ENCODE measurements at regions not wholly inside any gene's neighbourhood (a gene's known extent, or its start where the extent isn't known, plus 50 kb on each side); places are given as distances from the start of the nearest gene placed in this dataset.

GRCh38 chr5:154669402-154669801 lies 85.8 kb upstream of the LARP1 start:
- H3K36me3 ChIP-seq = no peaks in the 10 kb centered on the region
- no peak for ATAC-seq (ENCODE audit: insufficient number of reproducible peaks, low FRiP score, low read depth)
- no peaks in the 10 kb centered on the region for H3K27me3 ChIP-seq (replicated peaks; ENCODE audit: insufficient read depth)
- no peak overlapping the region for H3K27ac ChIP-seq
- TF ChIP-seq CTCF (IDR thresholded peaks at IDR 0.05) = no peak
- no peak for DNase-seq (ENCODE audit: low spot score)
- H3K9me3 ChIP-seq = peaks cover 4% of the 10 kb centered on the region
- no peaks in the 10 kb centered on the region for H3K4me1 ChIP-seq (ENCODE audit: control insufficient read depth in 1 of 2, low read depth in 2 of 2)
- no peak overlapping the region for H3K4me3 ChIP-seq

- no peak for ATAC-seq (ENCODE audit: insufficient number of reproducible peaks, low FRiP score, low read depth)
- Histone ChIP-seq H3K9me3 (peaks cover 4% of the 10 kb centered on the region), H3K4me3 (no peak overlapping the region), H3K4me1 (ENCODE audit: control insufficient read depth in 1 of 2, low read depth in 2 of 2) (no peaks in the 10 kb centered on the region), H3K36me3 (no peaks in the 10 kb centered on the region), H3K27me3 (replicated peaks; ENCODE audit: insufficient read depth) (no peaks in the 10 kb centered on the region), H3K27ac (no peak overlapping the region)
- TF ChIP-seq CTCF (IDR thresholded peaks at IDR 0.05) = no peak
- DNase-seq (ENCODE audit: low spot score) = no peak
Observed at GRCh38 chr5:154664869-154665268, 90.3 kb upstream of the LARP1 start.

- DNase-seq (ENCODE audit: low spot score) = no peak
- no peak overlapping the region for H3K4me3 ChIP-seq
Observed at GRCh38 chr5:154663424-154663823, 91.8 kb upstream of the LARP1 start.

GRCh38 chr5:154654486-154655371 lies 100.4 kb upstream of the LARP1 start:
- H3K27ac ChIP-seq = no peak overlapping the region
- ATAC-seq (ENCODE audit: insufficient number of reproducible peaks, low FRiP score, low read depth) (no peak), DNase-seq (ENCODE audit: low spot score) (no peak)
- H3K4me1 ChIP-seq (ENCODE audit: control insufficient read depth in 1 of 2, low read depth in 2 of 2) = peaks cover 0 to 17% of the 10 kb centered on the region in 2 donors
- peak overlapping the region; percentile 39 for H3K4me3 ChIP-seq
- TF ChIP-seq CTCF (IDR thresholded peaks at IDR 0.05) = no peak
- H3K9me3 ChIP-seq = no peaks in the 10 kb centered on the region
- H3K27me3 ChIP-seq (replicated peaks; ENCODE audit: insufficient read depth) = no peaks in the 10 kb centered on the region
- no peaks in the 10 kb centered on the region for H3K36me3 ChIP-seq

More at GRCh38 chr5:154663424-154663823, 91.8 kb upstream of the LARP1 start:
- Histone ChIP-seq H3K9me3 (peaks cover 4% of the 10 kb centered on the region), H3K27me3 (replicated peaks; ENCODE audit: insufficient read depth) (no peaks in the 10 kb centered on the region), H3K36me3 (no peaks in the 10 kb centered on the region), H3K27ac (no peak overlapping the region), H3K4me1 (ENCODE audit: control insufficient read depth in 1 of 2, low read depth in 2 of 2) (no peaks in the 10 kb centered on the region)
- TF ChIP-seq CTCF (IDR thresholded peaks at IDR 0.05) = no peak
- no peak for ATAC-seq (ENCODE audit: insufficient number of reproducible peaks, low FRiP score, low read depth)

- Histone ChIP-seq H3K36me3 (no peaks in the 10 kb centered on the region), H3K27me3 (replicated peaks; ENCODE audit: insufficient read depth) (no peaks in the 10 kb centered on the region), H3K9me3 (no peaks in the 10 kb centered on the region), H3K27ac (no peak overlapping the region), H3K4me1 (ENCODE audit: control insufficient read depth in 1 of 2, low read depth in 2 of 2) (peaks cover 0 to 17% of the 10 kb centered on the region in 2 donors), H3K4me3 (peak overlapping the region; percentile 39)
- no peak for TF ChIP-seq CTCF (IDR thresholded peaks at IDR 0.05)
- DNase-seq (ENCODE audit: low spot score) (no peak), ATAC-seq (ENCODE audit: insufficient number of reproducible peaks, low FRiP score, low read depth) (no peak)
Observed at GRCh38 chr5:154653764-154654485, 101.3 kb upstream of the LARP1 start.

Measured in thoracic aorta (tissue), 2 donors.